GM21360 (cell line): ENCODE measurements at regions not wholly inside any gene's neighbourhood (a gene's known extent, or its start where the extent isn't known, plus 50 kb on each side); places are given as distances from the start of the nearest gene placed in this dataset.

ENCODE experiments used
- ATAC-seq: cut with Tn5 transposase; IDR thresholded peaks from one replicate; pipeline ENCODE4 v1.9.1; 2021; ENCODE audit warnings: mild to moderate bottlenecking, moderate library complexity; ENCODE audit not compliant: unreplicated experiment

GRCh38 chr11:109343242-109343641 is 78.7 kb upstream of the C11orf87 start:
- no peak for ATAC-seq

- ATAC-seq, result no peak
Measured at GRCh38 chr11:109347304-109347703, 74.7 kb upstream of the C11orf87 start.

- no peak for ATAC-seq
Measured at GRCh38 chr11:109349276-109350080, 72.5 kb upstream of the C11orf87 start.

- ATAC-seq, result no peak
Measured at GRCh38 chr11:109350091-109350490, 71.9 kb upstream of the C11orf87 start.

GRCh38 chr11:109362059-109362458 is 59.9 kb upstream of the C11orf87 start:
- no peak for ATAC-seq

GRCh38 chr11:109363682-109364081 is 58.3 kb upstream of the C11orf87 start:
- ATAC-seq, result no peak

- ATAC-seq, result no peak
Measured at GRCh38 chr11:109364851-109365250, 57.1 kb upstream of the C11orf87 start.

- ATAC-seq, result no peak
Measured at GRCh38 chr11:109371444-109372176, 50.4 kb upstream of the C11orf87 start.
